GM19239 (cell line): ENCODE measurements at regions not wholly inside any gene's neighbourhood (a gene's known extent, or its start where the extent isn't known, plus 50 kb on each side); places are given as distances from the start of the nearest gene placed in this dataset.

Experiments used
- DNase-seq: peaks from one replicate; pipeline ENCODE4 v3.0.0; 2011; ENCODE audit warnings: low spot score; ENCODE audit not compliant: insufficient read length
- FAIRE-seq: peaks from 2 replicates; lab custom pipeline; 2011; peaks lifted over from hg19 to GRCh38; lab: Jason Lieb, UNC

- no peak for FAIRE-seq
These were observed 77.4 kb upstream of the CPEB2 start for GRCh38 chr4:14924812-14925344.

GRCh38 chr4:14925471-14925870, 76.8 kb upstream of the CPEB2 start:
- FAIRE-seq (no peak), DNase-seq (no peak)

More at GRCh38 chr4:14924812-14925344, 77.4 kb upstream of the CPEB2 start:
- no peak for DNase-seq

- FAIRE-seq (no peak), DNase-seq (no peak)
These were observed 75.9 kb upstream of the CPEB2 start for GRCh38 chr4:14926368-14926767.

GRCh38 chr4:14928035-14928434, 74.2 kb upstream of the CPEB2 start:
- DNase-seq (no peak), FAIRE-seq (no peak)

GRCh38 chr4:14929669-14930068, 72.6 kb upstream of the CPEB2 start:
- no peak for FAIRE-seq
- DNase-seq = no peak

- DNase-seq = no peak
- FAIRE-seq = no peak
These were observed 67.4 kb upstream of the CPEB2 start for GRCh38 chr4:14934704-14935390.

- no peak for DNase-seq
- no peak for FAIRE-seq
These were observed 58.5 kb upstream of the CPEB2 start for GRCh38 chr4:14943749-14944148.

- DNase-seq (no peak), FAIRE-seq (no peak)
These were observed 49.9 kb upstream of the CPEB2 start for GRCh38 chr4:14952352-14952751.
